HepG2 (cell line): ENCODE measurements at regions not wholly inside any gene's neighbourhood (a gene's known extent, or its start where the extent isn't known, plus 50 kb on each side); places are given as distances from the start of the nearest gene placed in this dataset.

Experiments used
- ATAC-seq: fragments of 200-7000 bp; cut with Tn5 transposase; 3 replicates; pipeline ENCODE4 v1.9.1; 2020; ENCODE audit warnings: mild to moderate bottlenecking, moderate library complexity
- BruUV-seq: library from RNA; stranded (reverse); fragments of 400-500 nt; replicated peaks from 2 replicates; lab custom pipeline; 2021; lab: Mats Ljungman, UMichigan
- CTCF ChIA-PET: fragments of 300-600 bp; formaldehyde crosslinking; extraction: SDS; loops from one replicate; lab custom pipeline; 2021; ENCODE audit warnings: low total read pairs, inconsistent platforms, low intra/inter-chr PET ratio; lab: Yijun Ruan, JAX
- POLR2A ChIA-PET: fragments of 350-600 bp; sonication (Branson Sonifier 250); formaldehyde crosslinking; loops from one replicate; lab custom pipeline; 2020; ENCODE audit warnings: antibody characterized with exemption, inconsistent platforms; lab: Yijun Ruan, JAX
- DNase-seq: peaks from one replicate; pipeline ENCODE4 v3.0.0-alpha.2; 2015; ENCODE audit warnings: low spot score
- FAIRE-seq: peaks from 3 replicates; lab custom pipeline; 2011; peaks lifted over from hg19 to GRCh38; lab: Jason Lieb, UNC
- H2AFZ ChIP-seq: one replicate; pipeline ENCODE4 v1.6.1; 2011; ENCODE audit warnings: low read length, inconsistent platforms
- H3K27ac ChIP-seq: fragments of 300-600 bp; 3 replicates; pipeline ENCODE4 v1.8.0; 2011; ENCODE audit warnings: mixed run types, mild to moderate bottlenecking, mixed read lengths, low read length, inconsistent platforms; ENCODE audit not compliant: insufficient read depth; ENCODE audit errors: extremely low read length
- H3K27me3 ChIP-seq, 2 experiments: fragments of 200-600 bp in 1 of 2; 2 replicates in 1 of 2; 3 replicates in 1 of 2; pipeline versions ENCODE4 v1.6.0 to v1.8.0; 2011; ENCODE audit warnings: low read length in 2 of 2, mild to moderate bottlenecking in 2 of 2, moderate library complexity in 2 of 2, inconsistent platforms in 1 of 2; ENCODE audit not compliant: insufficient read depth in 2 of 2, control insufficient read depth in 1 of 2
- H3K36me3 ChIP-seq, 2 experiments: fragments of 200-600 bp in 1 of 2; replicated peaks in 1 of 2; 2 replicates in 1 of 2; 3 replicates in 1 of 2; pipeline versions ENCODE4 v1.5.1 to v1.8.0; 2011; ENCODE audit warnings: low read length in 2 of 2, inconsistent platforms in 1 of 2; ENCODE audit not compliant: insufficient read depth in 2 of 2, control insufficient read depth in 1 of 2
- H3K4me1 ChIP-seq: 2 replicates; pipeline ENCODE4 v1.5.1; 2012; ENCODE audit warnings: low read length, inconsistent platforms; ENCODE audit not compliant: insufficient read depth
- H3K4me2 ChIP-seq: 2 replicates; pipeline ENCODE4 v1.6.0; 2011; ENCODE audit warnings: low read depth, low read length, inconsistent platforms
- H3K4me3 ChIP-seq, 3 experiments: fragments of 200-600 bp in 1 of 3; sonication (generic), shearing (Covaris generic) in 1 of 3; replicated peaks in 1 of 3; 2 replicates each; pipeline ENCODE4 v1.5.1; 2011 to 2016; ENCODE audit warnings: low read length in 3 of 3, inconsistent platforms in 2 of 3, low read depth in 2 of 3, mild to moderate bottlenecking in 2 of 3, control low read depth in 1 of 3, mixed read lengths in 1 of 3; ENCODE audit not compliant: insufficient read depth in 1 of 3
- H3K79me2 ChIP-seq: one replicate; pipeline ENCODE4 v1.6.1; 2011; ENCODE audit warnings: low read length, inconsistent platforms; ENCODE audit not compliant: insufficient read depth
- H3K9ac ChIP-seq: 2 replicates; pipeline ENCODE4 v1.6.0; 2011; ENCODE audit warnings: mild to moderate bottlenecking, low read depth, low read length, inconsistent platforms; ENCODE audit not compliant: insufficient read depth
- H3K9me3 ChIP-seq: 2 replicates; pipeline ENCODE4 v1.5.1; 2012; ENCODE audit warnings: mild to moderate bottlenecking, low read length
- H4K20me1 ChIP-seq: 2 replicates; pipeline ENCODE4 v1.6.0; 2011; ENCODE audit warnings: inconsistent platforms, mild to moderate bottlenecking, low read length, moderate library complexity; ENCODE audit not compliant: insufficient read depth
- DNMT1 ChIP-seq: sonication (generic); formaldehyde crosslinking; IDR thresholded peaks from 2 replicates; pipeline ENCODE4 v1.5.1; 2020; ENCODE audit warnings: mild to moderate bottlenecking, missing genetic modification reagents
- DPF2 ChIP-seq: sonication (generic); formaldehyde crosslinking; IDR thresholded peaks from 2 replicates; pipeline ENCODE4 v1.4.0; 2020; ENCODE audit warnings: mild to moderate bottlenecking, low read depth, missing genetic modification reagents, borderline replicate concordance
- GTF2F1 ChIP-seq: fragments of 150-350 bp; IDR thresholded peaks from 2 replicates; pipeline ENCODE4 v1.6.1; 2014; ENCODE audit warnings: low read length
- HMG20B ChIP-seq: conservative IDR thresholded peaks from 2 replicates; pipeline ENCODE4 v1.6.1; 2016; ENCODE audit warnings: missing genetic modification reagents, missing compliant biosample characterization
- LBX2 ChIP-seq: sonication (generic); formaldehyde crosslinking; IDR thresholded peaks from 2 replicates; pipeline ENCODE4 v1.5.0; 2020; ENCODE audit warnings: missing genetic modification reagents, mild to moderate bottlenecking, borderline replicate concordance
- ONECUT2 ChIP-seq: sonication (generic); formaldehyde crosslinking; IDR thresholded peaks from 2 replicates; pipeline ENCODE4 v1.4.0; 2020; ENCODE audit warnings: missing genetic modification reagents
- ZNF10 ChIP-seq: sonication (generic); formaldehyde crosslinking; IDR thresholded peaks from 2 replicates; pipeline ENCODE4 v1.4.0; 2020; ENCODE audit warnings: mild to moderate bottlenecking, low read depth, missing genetic modification reagents, borderline replicate concordance
- ZNF562 ChIP-seq: sonication (generic); formaldehyde crosslinking; IDR thresholded peaks from 2 replicates; pipeline ENCODE4 v1.8.0; 2022; ENCODE audit warnings: missing genetic modification reagents, borderline replicate concordance
- ZSCAN29 ChIP-seq: sonication (generic); formaldehyde crosslinking; conservative IDR thresholded peaks from 2 replicates; pipeline ENCODE4 v1.4.0; 2020; ENCODE audit warnings: mild to moderate bottlenecking, missing genetic modification reagents
- WGBS: methylation state at CpG from one replicate; pipeline ENCODE4 v1.1.6; 2017; ENCODE audit warnings: low lambda C conversion rate; 5-methylcytosine and 5-hydroxymethylcytosine counted together
- in situ Hi-C: cut with HindIII; loops from 2 replicates; pipeline ENCODE4 v1.10.0; 2017; ENCODE audit warnings: low pct_unique_long_range_greater_than_20kb; ENCODE audit not compliant: extremely low pct_ligation_motif_present
- intact Hi-C: fragments of 100-400 bp; cut with micrococcal nuclease; formaldehyde crosslinking; loops from one replicate; pipeline ENCODE4 v1.10.0; 2022; ENCODE audit not compliant: unreplicated experiment
- TF ChIP-seq, protein P1 (sequence below): fragments of 450-650 bp; IDR thresholded peaks from 2 replicates; pipeline ENCODE4 v1.6.1; 2016

DNA sequence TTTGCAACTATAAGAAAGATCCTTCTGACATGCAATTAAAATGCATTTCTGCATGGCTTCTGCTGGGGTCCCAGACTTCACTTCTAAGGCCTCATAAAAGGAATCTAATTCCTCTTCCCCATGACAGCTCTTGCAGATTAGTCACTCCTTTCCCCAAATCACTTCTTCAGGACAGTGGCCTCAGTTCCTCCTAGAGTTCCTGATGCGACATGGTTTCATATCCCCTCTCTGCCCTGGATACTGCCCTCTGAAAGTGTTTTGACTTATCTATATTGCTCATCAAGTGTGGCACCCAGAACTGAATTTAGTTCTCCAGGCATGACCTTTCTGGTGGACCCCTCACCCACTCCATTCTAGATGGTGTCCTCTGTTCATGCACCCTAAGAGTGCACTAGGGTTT lies 238.1 kb downstream of the FOXO1 start:
- FAIRE-seq = no peak
- no peak overlapping the region for H3K4me3 ChIP-seq
- H3K27me3 ChIP-seq = no peaks in the 10 kb centered on the region
- H3K27ac ChIP-seq = no peak overlapping the region
- H3K4me2 ChIP-seq = no peak overlapping the region
- in situ Hi-C loops = no loop called here
- H3K4me1 ChIP-seq = peaks cover 10% of the 10 kb centered on the region; the same call in 1 of the 2 replicates
- CTCF ChIA-PET = no interaction called here
- no peak for TF ChIP-seq ONECUT2 (CRISPR knock-in tag)
- no peak for TF ChIP-seq ZSCAN29
- no peak for TF ChIP-seq GTF2F1
- TF ChIP-seq HMG20B = no peak
- TF ChIP-seq ZNF10 (CRISPR knock-in tag) = no peak
- no peak for TF ChIP-seq LBX2 (CRISPR knock-in tag)
- TF ChIP-seq ZNF562 (CRISPR knock-in tag) = no peak
- TF ChIP-seq, all 625 proteins: peak for 0
- no peaks in the 10 kb centered on the region for H3K9me3 ChIP-seq
- H4K20me1 ChIP-seq = no peaks in the 10 kb centered on the region
- no peaks in the 10 kb centered on the region for H3K36me3 ChIP-seq
- H2AFZ ChIP-seq = no peak overlapping the region
- no peak overlapping the region for H3K9ac ChIP-seq
- WGBS = 52% methylated on average over 1 of the region's 1 CpG
- BruUV-seq = no TSS peak
- no peaks in the 10 kb centered on the region for H3K79me2 ChIP-seq
- no peak for DNase-seq
- ATAC-seq = no peak
- POLR2A ChIA-PET = no interaction called here
- intact Hi-C loops = no loop called here

- no peak overlapping the region for H3K4me3 ChIP-seq
- ChIA-PET CTCF (no interaction called here), POLR2A (no interaction called here)
- H3K9me3 ChIP-seq = no peaks in the 10 kb centered on the region
- intact Hi-C loops (no loop called here), in situ Hi-C loops (no loop called here)
- no peak overlapping the region for H3K4me2 ChIP-seq
- H3K36me3 ChIP-seq = no peaks in the 10 kb centered on the region
- no peaks in the 10 kb centered on the region for H3K27me3 ChIP-seq
- no peak for DNase-seq
- H4K20me1 ChIP-seq = no peaks in the 10 kb centered on the region
- no peak overlapping the region for H2AFZ ChIP-seq
- H3K4me1 ChIP-seq = peaks cover 18% of the 10 kb centered on the region
- no peak overlapping the region for H3K9ac ChIP-seq
- H3K27ac ChIP-seq = no peak overlapping the region
- WGBS = 45% methylated on average over 10 of the region's 10 CpGs
- TF ChIP-seq, protein P1, sequence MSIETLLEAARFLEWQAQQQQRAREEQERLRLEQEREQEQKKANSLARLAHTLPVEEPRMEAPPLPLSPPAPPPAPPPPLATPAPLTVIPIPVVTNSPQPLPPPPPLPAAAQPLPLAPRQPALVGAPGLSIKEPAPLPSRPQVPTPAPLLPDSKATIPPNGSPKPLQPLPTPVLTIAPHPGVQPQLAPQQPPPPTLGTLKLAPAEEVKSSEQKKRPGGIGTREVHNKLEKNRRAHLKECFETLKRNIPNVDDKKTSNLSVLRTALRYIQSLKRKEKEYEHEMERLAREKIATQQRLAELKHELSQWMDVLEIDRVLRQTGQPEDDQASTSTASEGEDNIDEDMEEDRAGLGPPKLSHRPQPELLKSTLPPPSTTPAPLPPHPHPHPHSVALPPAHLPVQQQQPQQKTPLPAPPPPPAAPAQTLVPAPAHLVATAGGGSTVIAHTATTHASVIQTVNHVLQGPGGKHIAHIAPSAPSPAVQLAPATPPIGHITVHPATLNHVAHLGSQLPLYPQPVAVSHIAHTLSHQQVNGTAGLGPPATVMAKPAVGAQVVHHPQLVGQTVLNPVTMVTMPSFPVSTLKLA = peak; percentile 24; the same call in 1 of the 2 replicates
- TF ChIP-seq DNMT1 (CRISPR knock-in tag) = no peak
- no peak for TF ChIP-seq DPF2 (CRISPR knock-in tag)
- BruUV-seq = no TSS peak
- FAIRE-seq = no peak
- no peaks in the 10 kb centered on the region for H3K79me2 ChIP-seq
- no peak for ATAC-seq
Observed at GRCh38 chr13:40429706-40430545, 236.5 kb downstream of the FOXO1 start.
